Testis (tissue), 2 donors: ENCODE measurements at regions not wholly inside any gene's neighbourhood (a gene's known extent, or its start where the extent isn't known, plus 50 kb on each side); places are given as distances from the start of the nearest gene placed in this dataset.
"Not testable (repeated sequence)": the region's sequence is repeated elsewhere in the genome, so short reads cannot be mapped to it uniquely, and the experiment has no call there.

Experiments
- DNase-seq: peaks from one replicate; pipeline ENCODE4 v3.0.0-alpha.2; 2019
- H3K27ac ChIP-seq, 2 donors: fragments of 200-600 bp; sonication (generic); one replicate each; pipeline ENCODE4 v1.5.1; 2019
- H3K27me3 ChIP-seq: fragments of 200-600 bp; sonication (generic); one replicate; pipeline ENCODE4 v1.5.1; 2019
- H3K36me3 ChIP-seq: fragments of 200-600 bp; sonication (generic); one replicate; pipeline ENCODE4 v1.5.1; 2017; ENCODE audit warnings: low read depth; ENCODE audit errors: missing control alignments
- H3K4me1 ChIP-seq: fragments of 200-600 bp; sonication (generic); one replicate; pipeline ENCODE4 v1.5.1; 2019
- H3K4me3 ChIP-seq, 2 donors: fragments of 200-600 bp; sonication (generic); one replicate each; pipeline ENCODE4 v1.5.1; 2017 to 2019
- H3K9me3 ChIP-seq: fragments of 200-600 bp; sonication (generic); one replicate; pipeline ENCODE4 v1.5.1; 2017
- POLR2A ChIP-seq: fragments of 450-650 bp; IDR thresholded peaks from one replicate; pipeline ENCODE4 v1.6.1; 2017; ENCODE audit warnings: antibody characterized with exemption, mild to moderate bottlenecking, moderate library complexity
- WGBS, 2 donors: methylation state at CpG; one replicate each; pipeline ENCODE4 v1.1.5; 2018; 5-methylcytosine and 5-hydroxymethylcytosine counted together
- intact Hi-C: fragments of 100-400 bp; cut with DNase I; formaldehyde crosslinking; loops from one replicate; pipeline ENCODE4 v1.15.1; 2023; ENCODE audit warnings: low total_unique reads
- TF ChIP-seq, protein P1 (sequence below), 3 experiments: fragments of 450-650 bp in 2 of 3; fragments of 200-600 bp in 1 of 3; sonication (generic) in 1 of 3; IDR thresholded peaks; one replicate each; pipeline ENCODE4 v1.5.1; 2016 to 2019; ENCODE audit warnings: antibody characterized with exemption in 3 of 3, mild to moderate bottlenecking in 2 of 3, moderate library complexity in 1 of 3

GRCh38 chr3:176120507-176120906, 1076.8 kb downstream of the TBL1XR1 start:
- Histone ChIP-seq H3K4me1 (no peaks in the 10 kb centered on the region), H3K4me3 (no peak overlapping the region), H3K27me3 (no peaks in the 10 kb centered on the region), H3K36me3 (no peaks in the 10 kb centered on the region), H3K9me3 (no peaks in the 10 kb centered on the region), H3K27ac (no peak overlapping the region)
- WGBS, 2 donors, result 83 to 86% methylated on average over 2 of the region's 2 CpGs
- DNase-seq, result no peak
- TF ChIP-seq, protein P1, sequence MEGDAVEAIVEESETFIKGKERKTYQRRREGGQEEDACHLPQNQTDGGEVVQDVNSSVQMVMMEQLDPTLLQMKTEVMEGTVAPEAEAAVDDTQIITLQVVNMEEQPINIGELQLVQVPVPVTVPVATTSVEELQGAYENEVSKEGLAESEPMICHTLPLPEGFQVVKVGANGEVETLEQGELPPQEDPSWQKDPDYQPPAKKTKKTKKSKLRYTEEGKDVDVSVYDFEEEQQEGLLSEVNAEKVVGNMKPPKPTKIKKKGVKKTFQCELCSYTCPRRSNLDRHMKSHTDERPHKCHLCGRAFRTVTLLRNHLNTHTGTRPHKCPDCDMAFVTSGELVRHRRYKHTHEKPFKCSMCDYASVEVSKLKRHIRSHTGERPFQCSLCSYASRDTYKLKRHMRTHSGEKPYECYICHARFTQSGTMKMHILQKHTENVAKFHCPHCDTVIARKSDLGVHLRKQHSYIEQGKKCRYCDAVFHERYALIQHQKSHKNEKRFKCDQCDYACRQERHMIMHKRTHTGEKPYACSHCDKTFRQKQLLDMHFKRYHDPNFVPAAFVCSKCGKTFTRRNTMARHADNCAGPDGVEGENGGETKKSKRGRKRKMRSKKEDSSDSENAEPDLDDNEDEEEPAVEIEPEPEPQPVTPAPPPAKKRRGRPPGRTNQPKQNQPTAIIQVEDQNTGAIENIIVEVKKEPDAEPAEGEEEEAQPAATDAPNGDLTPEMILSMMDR (IDR thresholded peaks at IDR 0.05), result no peak
- TF ChIP-seq POLR2A, result no peak
- intact Hi-C loops, result no loop called here

- Histone ChIP-seq H3K36me3 (no peaks in the 10 kb centered on the region), H3K27ac (no peak overlapping the region), H3K27me3 (no peaks in the 10 kb centered on the region), H3K4me3 (no peak overlapping the region), H3K4me1 (no peaks in the 10 kb centered on the region), H3K9me3 (no peaks in the 10 kb centered on the region)
- intact Hi-C loops, result no loop called here
- TF ChIP-seq, protein P1 (IDR thresholded peaks at IDR 0.05), result no peak
- no peak for TF ChIP-seq POLR2A
- 80 to 81% methylated on average over 6 of the region's 6 CpGs for WGBS, 2 donors
- no peak for DNase-seq
These were observed 1077.5 kb downstream of the TBL1XR1 start for GRCh38 chr3:176119826-176120225.

- intact Hi-C loops, result no loop called here
- Histone ChIP-seq H3K4me3 (no peak overlapping the region), H3K9me3 (no peaks in the 10 kb centered on the region), H3K36me3 (no peaks in the 10 kb centered on the region), H3K27me3 (no peaks in the 10 kb centered on the region), H3K27ac (no peak overlapping the region), H3K4me1 (no peaks in the 10 kb centered on the region)
- TF ChIP-seq POLR2A, result no peak
- TF ChIP-seq, protein P1 (IDR thresholded peaks at IDR 0.05), result no peak
- DNase-seq, result no peak
- WGBS, 2 donors, result 63 to 72% methylated on average over 2 of the region's 2 CpGs
These were observed 1090.9 kb downstream of the TBL1XR1 start for GRCh38 chr3:176106380-176106779.

DNA sequence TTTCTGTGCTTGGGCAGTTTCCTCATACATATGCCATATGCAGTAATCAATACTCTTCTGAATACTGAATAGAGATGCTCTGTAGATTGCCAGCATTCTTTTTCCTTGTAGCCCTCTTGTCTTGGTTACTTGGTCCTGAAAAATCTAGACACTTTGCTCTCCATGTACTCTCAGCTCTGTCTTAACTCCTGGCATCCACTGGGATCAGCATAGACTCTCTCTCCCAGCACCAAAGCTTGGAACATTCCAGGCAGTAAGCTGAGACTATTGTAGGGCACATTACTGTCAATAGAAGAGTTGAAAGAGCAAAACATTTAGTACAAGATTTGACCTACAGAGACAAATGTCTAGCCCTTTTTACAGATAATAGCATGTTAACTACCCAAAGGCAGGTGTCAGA, 1100.3 kb downstream of the TBL1XR1 start:
- Histone ChIP-seq H3K4me3 (no peak overlapping the region), H3K9me3 (no peaks in the 10 kb centered on the region), H3K4me1 (no peaks in the 10 kb centered on the region), H3K27me3 (no peaks in the 10 kb centered on the region), H3K27ac (no peak overlapping the region), H3K36me3 (no peaks in the 10 kb centered on the region)
- DNase-seq, result no peak
- intact Hi-C loops, result no loop called here
- TF ChIP-seq, protein P1 (IDR thresholded peaks at IDR 0.05), result no peak
- TF ChIP-seq POLR2A, result no peak

DNA sequence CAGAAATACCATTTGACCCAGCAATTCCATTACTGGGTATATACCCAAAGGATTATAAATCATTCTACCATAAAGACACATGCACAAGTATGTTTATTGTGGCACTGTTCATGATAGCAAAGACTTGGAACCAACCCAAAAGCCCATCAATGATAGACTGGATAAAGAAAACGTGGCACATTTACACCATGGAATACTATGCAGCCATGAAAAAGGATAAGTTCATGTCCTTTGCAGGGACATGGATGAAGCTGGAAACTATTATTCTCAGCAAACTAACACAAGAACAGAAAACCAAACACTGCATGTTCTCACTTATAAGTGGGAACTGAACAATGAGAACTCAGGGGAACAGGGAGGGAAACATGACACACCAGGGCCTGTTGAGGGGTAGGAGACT, 1103.4 kb downstream of the TBL1XR1 start:
- WGBS, 2 donors, result 58 to 84% methylated on average over 1 of the region's 1 CpG

More for the DNA sequence above, 1103.4 kb downstream of the TBL1XR1 start:
- intact Hi-C loops, H3K36me3 ChIP-seq, H3K27ac ChIP-seq, H3K4me1 ChIP-seq, H3K4me3 ChIP-seq, H3K27me3 ChIP-seq, H3K9me3 ChIP-seq, DNase-seq: not testable (repeated sequence)
